ENCODE measurements at regions not wholly inside any gene's neighbourhood (a gene's known extent, or its start where the extent isn't known, plus 50 kb on each side); places are given as distances from the start of the nearest gene placed in this dataset.

DNA sequence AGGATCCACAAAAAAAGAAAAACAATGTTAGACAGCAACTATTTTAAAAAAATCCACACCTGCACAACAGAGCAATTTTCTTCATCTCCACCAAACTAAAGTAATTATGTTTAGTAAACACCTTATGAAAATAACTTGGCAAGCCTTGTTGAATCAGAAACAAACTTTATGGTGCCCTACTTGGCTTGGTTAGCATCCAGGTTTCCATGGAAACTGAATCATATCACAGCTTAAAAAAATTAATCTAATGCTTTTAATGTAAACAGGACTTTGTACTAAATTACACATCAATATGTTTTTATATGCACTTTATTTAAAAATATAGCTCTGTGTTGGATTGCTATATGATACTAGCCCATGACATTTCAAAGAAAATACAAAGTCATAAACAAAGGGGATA is 1882.4 kb downstream of the SUCLG1 start:
- Histone ChIP-seq H4K20me1 (ENCODE audit: low read length) (no peaks in the 10 kb centered on the region), H3K9me2 (replicated peaks; ENCODE audit: low read length) (no peaks in the 10 kb centered on the region), H3K9me3 (ENCODE audit: low read length) (no peaks in the 10 kb centered on the region), H3K9ac (ENCODE audit: low read length) (no peak overlapping the region), H3K79me2 (ENCODE audit: low read length) (no peaks in the 10 kb centered on the region), H3K4me1 (ENCODE audit: insufficient read depth, low read length) (no peaks in the 10 kb centered on the region), H3F3A (ENCODE audit: low read length, unreplicated experiment) (no peaks in the 10 kb centered on the region), H3K36me3 (ENCODE audit: low read depth, low read length) (no peaks in the 10 kb centered on the region), H3K4me3 (ENCODE audit: low read length) (no peak overlapping the region), H3K27me3 (ENCODE audit: low read length) (no peaks in the 10 kb centered on the region), H3K27ac (ENCODE audit: low read length) (no peak overlapping the region), H3K4me2 (ENCODE audit: low read length) (no peak overlapping the region), H2AFZ (ENCODE audit: low read length) (no peak overlapping the region)
- ChIA-PET CTCF (no interaction called here), POLR2A (ENCODE audit: unreplicated experiment) (no interaction called here)
- DNase-seq (no peak), ATAC-seq (no peak)
- intact Hi-C loops (cut with micrococcal nuclease) = no loop called here
- BruUV-seq (replicated peaks) = no TSS peak
- TF ChIP-seq CTCF (conservative IDR thresholded peaks at IDR 0.05; ENCODE audit: low read depth, low read length) (no peak), EZH2 (IDR thresholded peaks at IDR 0.05; ENCODE audit: low read length, unreplicated experiment) (no peak), EZH2phosphoT487 (IDR thresholded peaks at IDR 0.05; ENCODE audit: borderline replicate concordance, low read length) (no peak)

- H3F3A ChIP-seq (ENCODE audit: low read length, unreplicated experiment) = no peaks in the 10 kb centered on the region
- H3K9me2 ChIP-seq (replicated peaks; ENCODE audit: low read length) = no peaks in the 10 kb centered on the region
- POLR2A ChIA-PET (ENCODE audit: unreplicated experiment) = no interaction called here
- H3K9me3 ChIP-seq (ENCODE audit: low read length) = no peaks in the 10 kb centered on the region
- no peak overlapping the region for H2AFZ ChIP-seq (ENCODE audit: low read length)
- no peaks in the 10 kb centered on the region for H4K20me1 ChIP-seq (ENCODE audit: low read length)
- H3K27ac ChIP-seq (ENCODE audit: low read length) = no peak overlapping the region
- no peaks in the 10 kb centered on the region for H3K4me1 ChIP-seq (ENCODE audit: insufficient read depth, low read length)
- no peak overlapping the region for H3K4me2 ChIP-seq (ENCODE audit: low read length)
- DNase-seq = no peak
- intact Hi-C loops (cut with micrococcal nuclease) = no loop called here
- H3K4me3 ChIP-seq (ENCODE audit: low read length) = no peak overlapping the region
- H3K9ac ChIP-seq (ENCODE audit: low read length) = no peak overlapping the region
- H3K27me3 ChIP-seq (ENCODE audit: low read length) = no peaks in the 10 kb centered on the region
- TF ChIP-seq EZH2 (IDR thresholded peaks at IDR 0.05; ENCODE audit: low read length, unreplicated experiment) (no peak), EZH2phosphoT487 (IDR thresholded peaks at IDR 0.05; ENCODE audit: borderline replicate concordance, low read length) (no peak), CTCF (conservative IDR thresholded peaks at IDR 0.05; ENCODE audit: low read depth, low read length) (no peak)
- ATAC-seq = no peak
- H3K79me2 ChIP-seq (ENCODE audit: low read length) = no peaks in the 10 kb centered on the region
- BruUV-seq (replicated peaks) = no TSS peak
- no peaks in the 10 kb centered on the region for H3K36me3 ChIP-seq (ENCODE audit: low read depth, low read length)
- CTCF ChIA-PET = no interaction called here
Measured at GRCh38 chr2:82539280-82539621, 1919.8 kb downstream of the SUCLG1 start.

GRCh38 chr2:82538590-82539279 is 1920.3 kb downstream of the SUCLG1 start:
- H3K9ac ChIP-seq (ENCODE audit: low read length) = no peak overlapping the region
- intact Hi-C loops (cut with micrococcal nuclease) = no loop called here
- H4K20me1 ChIP-seq (ENCODE audit: low read length) = no peaks in the 10 kb centered on the region
- ChIA-PET CTCF (no interaction called here), POLR2A (ENCODE audit: unreplicated experiment) (no interaction called here)
- no peaks in the 10 kb centered on the region for H3K79me2 ChIP-seq (ENCODE audit: low read length)
- DNase-seq (no peak), ATAC-seq (no peak)
- H3K9me2 ChIP-seq (replicated peaks; ENCODE audit: low read length) = no peaks in the 10 kb centered on the region
- H3K4me3 ChIP-seq (ENCODE audit: low read length) = no peak overlapping the region
- H3K27me3 ChIP-seq (ENCODE audit: low read length) = no peaks in the 10 kb centered on the region
- no peaks in the 10 kb centered on the region for H3K36me3 ChIP-seq (ENCODE audit: low read depth, low read length)
- no peak overlapping the region for H2AFZ ChIP-seq (ENCODE audit: low read length)
- no peaks in the 10 kb centered on the region for H3K4me1 ChIP-seq (ENCODE audit: insufficient read depth, low read length)
- no peaks in the 10 kb centered on the region for H3F3A ChIP-seq (ENCODE audit: low read length, unreplicated experiment)
- no peaks in the 10 kb centered on the region for H3K9me3 ChIP-seq (ENCODE audit: low read length)
- TF ChIP-seq EZH2 (IDR thresholded peaks at IDR 0.05; ENCODE audit: low read length, unreplicated experiment) (no peak), CTCF (conservative IDR thresholded peaks at IDR 0.05; ENCODE audit: low read depth, low read length) (no peak), EZH2phosphoT487 (IDR thresholded peaks at IDR 0.05; ENCODE audit: borderline replicate concordance, low read length) (no peak)
- H3K27ac ChIP-seq (ENCODE audit: low read length) = no peak overlapping the region
- BruUV-seq (replicated peaks) = no TSS peak
- no peak overlapping the region for H3K4me2 ChIP-seq (ENCODE audit: low read length)
